Tongue (tissue), 1 donor: ENCODE measurements at regions not wholly inside any gene's neighbourhood (a gene's known extent, or its start where the extent isn't known, plus 50 kb on each side); places are given as distances from the start of the nearest gene placed in this dataset.
A peak's percentile ranks its signal among the peaks of the same experiment; 100 is the strongest.

Experiments
- DNase-seq: peaks from one replicate; pipeline ENCODE4 v3.0.0-alpha.2; 2015

DNA sequence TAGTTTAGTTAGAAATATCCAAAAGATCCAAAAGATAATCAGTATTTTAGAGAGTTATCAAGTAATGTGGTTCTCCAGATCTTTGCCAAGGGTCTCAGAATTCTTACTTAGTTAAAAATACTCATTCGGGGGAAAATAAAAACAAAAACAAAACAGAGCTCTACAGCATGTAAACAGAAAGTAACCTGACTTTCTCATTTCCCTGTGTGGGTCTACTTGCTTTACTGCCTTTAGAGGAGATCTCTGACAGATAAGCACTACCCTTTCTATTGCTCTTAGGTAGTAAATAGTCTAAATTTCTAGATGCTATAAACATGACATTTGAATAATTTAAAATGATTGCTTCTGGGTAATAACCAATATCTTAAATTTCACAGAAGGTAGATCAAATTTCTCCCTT lies 371.8 kb downstream of the RPL10L start:
- DNase-seq: no peak

DNA sequence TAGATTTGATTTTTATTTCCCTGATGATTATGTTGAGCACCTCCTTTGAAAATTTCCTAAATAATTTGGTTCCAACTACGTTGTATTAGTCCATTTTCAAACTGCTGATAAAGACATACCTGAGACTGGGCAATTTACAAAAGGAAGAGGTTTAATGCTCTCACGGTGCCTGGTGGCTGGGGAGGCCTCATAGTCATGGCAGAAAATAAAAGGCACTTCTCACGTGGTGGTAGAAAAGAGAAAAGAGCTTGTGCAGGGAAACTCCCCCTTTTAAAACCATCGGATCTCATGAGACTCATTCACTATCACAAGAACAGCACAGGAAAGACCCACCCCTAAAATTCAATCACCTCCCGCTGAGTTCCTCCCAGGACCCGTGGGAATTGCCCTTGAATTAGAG lies 372.3 kb downstream of the RPL10L start:
- DNase-seq: no peak

DNA sequence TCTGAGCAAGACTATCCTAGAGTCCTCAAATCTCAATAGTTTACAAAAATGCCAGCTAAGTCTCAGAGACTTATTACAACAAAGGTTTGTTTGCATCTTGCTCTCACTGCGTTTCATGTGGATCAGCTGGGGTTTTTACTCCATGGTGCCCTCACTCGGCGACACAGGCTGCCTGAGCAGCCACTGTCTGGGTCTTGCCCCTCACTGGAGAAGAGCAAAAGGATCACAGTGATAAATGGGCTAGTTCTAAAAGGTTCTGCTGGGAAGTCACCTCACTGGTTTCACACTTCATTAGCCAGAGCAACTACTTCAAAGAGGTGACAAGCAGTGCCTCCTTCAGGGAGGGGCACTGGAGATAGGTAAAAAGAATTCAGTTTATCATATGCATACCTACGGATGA lies 392.0 kb downstream of the RPL10L start:
- no peak for DNase-seq

DNA sequence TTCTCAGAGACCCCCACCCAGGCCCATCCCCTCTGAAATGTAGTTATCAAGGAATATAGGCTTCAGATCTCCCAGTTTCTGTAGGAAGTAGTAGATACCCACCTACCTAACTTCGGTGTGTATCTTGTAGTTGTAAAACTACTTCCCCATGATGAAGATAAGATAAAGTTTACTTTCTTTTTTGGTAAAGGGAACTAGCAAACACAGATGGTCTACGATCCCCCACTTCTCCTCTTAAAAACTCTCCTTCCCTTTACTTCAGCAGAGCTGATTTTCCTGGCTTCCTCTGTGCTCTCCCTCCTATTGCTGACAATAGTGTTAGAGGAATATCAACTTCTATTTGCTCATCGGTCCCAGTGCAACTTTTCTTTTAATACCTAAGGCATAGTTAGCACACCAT lies 395.2 kb downstream of the RPL10L start:
- DNase-seq: no peak

DNA sequence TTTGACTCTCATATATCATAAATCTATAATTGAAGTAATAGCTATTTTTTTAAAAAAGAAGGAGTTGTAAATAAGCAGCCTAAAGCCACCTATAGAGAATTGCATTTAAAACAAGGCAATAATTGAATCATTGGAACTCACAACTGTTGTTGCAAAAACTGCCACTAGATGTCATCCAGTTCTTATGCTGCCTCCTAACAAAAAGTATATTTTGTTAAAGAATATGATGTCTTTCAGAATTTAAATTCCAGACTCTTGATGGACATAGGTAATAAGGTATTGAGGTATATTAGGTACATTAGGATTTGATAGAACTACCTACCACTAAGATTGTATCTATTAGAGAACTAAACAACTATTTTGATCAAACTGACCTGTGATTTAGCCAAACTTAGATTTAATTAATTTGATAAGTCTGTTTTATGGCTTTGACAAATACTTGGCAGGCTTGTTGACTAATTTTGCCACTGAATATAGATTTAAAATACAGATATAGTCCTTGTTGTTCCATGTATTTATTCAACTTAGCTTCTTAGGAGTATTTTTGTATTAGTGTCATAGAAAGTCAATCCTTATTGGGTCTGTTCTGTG lies 401.4 kb downstream of the RPL10L start:
- DNase-seq: peak; percentile 52

DNA sequence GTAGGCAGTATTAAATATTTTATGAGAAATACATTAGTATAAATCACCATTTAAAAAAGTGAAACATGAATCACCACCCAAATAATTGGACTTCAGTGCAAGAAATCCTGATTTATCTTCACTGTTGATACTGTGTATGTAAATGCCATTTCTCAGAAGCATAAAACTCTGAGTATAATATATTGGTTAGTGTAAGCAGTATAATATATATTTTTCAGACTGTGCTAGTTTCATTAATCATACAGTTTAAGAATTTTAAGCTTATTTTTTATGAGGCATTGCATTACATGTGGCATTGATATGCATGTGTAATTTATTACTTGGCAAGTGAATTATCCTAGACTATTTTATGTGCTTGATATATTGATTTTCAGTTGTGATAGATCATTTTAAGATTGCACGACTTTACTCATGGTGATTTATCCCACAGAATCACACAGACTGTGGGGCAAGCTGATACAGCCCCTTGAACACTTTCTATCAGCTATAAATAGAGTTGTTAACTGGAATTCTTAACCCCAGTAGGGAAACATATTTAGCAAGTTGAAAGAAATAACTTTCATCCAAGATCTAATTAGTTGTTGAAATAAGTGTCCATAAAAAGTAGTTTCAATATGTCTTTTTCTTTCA lies 403.5 kb downstream of the RPL10L start:
- no peak for DNase-seq

DNA sequence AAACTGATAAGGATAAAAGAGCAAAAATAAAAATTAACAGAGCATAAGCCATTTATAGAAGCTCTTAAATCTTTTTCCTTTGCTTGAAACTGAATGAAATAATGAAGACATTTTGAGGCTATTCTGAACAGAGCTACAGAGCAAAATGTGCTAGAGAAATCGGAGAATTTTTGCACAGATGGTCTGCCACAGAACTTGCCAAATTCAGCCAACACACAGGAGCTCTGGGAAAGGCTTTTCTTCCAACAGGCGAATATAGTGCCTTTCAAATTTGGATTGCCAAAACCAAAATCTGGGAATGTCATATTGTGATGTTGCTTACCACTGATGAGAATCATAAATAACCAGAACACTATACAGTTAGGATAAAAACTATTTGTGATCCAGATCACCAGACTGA lies 406.3 kb downstream of the RPL10L start:
- DNase-seq: no peak

DNA sequence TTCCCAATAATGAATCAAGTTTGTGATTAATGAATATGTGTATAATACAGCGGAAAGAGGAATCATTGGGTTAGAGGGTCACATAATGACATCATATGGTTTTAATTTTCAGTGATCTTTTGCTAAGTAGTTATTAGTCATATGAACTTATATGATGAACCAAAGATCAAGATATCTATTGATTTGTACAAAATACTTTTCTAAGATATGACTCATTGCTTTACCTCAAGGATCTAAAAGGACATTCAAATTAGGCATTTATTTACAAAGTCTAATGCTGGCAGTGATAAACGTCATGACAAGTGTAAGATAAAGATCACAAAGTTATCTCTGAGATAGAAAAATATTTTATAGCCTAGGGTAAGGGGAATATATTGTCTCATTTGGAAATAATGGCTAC lies 417.8 kb downstream of the RPL10L start:
- DNase-seq: no peak

DNA sequence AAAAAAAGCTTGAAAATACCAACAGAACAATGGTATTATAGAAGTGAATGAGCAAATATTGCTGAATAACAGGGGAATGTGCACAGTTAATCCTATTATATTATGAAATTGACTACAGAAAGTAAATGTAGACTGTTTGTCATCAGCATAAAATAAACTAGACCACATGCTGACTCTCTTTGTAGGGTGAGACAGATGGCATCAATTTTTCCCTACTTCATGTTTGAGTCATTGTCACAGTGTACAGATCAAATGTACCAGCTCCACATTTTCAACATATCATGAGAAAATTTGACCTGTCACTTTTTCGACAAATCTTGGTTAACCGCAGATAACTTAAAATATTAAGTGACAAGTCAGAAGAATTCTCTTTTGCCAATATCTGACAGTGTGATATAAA lies 421.0 kb downstream of the RPL10L start:
- DNase-seq: no peak

DNA sequence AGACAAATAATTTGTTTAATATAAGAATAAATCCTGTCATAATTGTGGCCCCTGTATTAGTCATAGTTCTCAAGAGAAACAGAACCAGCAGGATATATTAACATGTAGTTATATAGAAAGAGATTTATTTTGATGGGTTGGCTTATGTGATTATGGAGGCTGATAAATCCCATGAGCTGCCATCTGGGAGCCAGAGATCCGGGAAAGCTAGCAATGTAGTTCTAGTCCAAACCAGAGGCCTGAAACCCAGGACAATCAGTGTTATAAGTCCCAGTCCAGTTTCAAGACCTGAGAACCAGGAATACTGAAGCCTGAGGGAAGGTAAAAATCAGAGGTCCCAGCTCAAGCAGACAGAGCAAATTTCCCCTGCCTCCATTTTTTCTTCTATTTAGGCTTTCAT lies 435.8 kb downstream of the RPL10L start:
- no peak for DNase-seq

DNA sequence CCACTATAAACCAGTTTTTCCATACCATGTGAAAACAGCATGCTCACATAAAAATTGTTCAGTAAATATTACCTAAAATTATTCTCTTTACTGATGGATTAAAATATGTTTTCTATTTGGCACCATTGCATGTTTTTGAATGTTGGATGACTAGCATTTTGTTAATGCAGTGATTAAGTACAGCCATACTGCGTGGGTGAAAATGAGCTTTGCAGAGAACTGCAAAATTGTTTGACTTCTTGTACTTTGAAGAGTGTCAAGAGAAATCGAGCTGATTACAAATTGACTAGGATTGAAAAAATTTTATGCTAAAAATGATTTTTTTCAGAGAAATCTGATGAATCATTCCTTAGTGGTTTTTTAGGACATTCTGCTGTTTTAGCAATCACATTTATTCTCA lies 452.9 kb downstream of the RPL10L start:
- no peak for DNase-seq

DNA sequence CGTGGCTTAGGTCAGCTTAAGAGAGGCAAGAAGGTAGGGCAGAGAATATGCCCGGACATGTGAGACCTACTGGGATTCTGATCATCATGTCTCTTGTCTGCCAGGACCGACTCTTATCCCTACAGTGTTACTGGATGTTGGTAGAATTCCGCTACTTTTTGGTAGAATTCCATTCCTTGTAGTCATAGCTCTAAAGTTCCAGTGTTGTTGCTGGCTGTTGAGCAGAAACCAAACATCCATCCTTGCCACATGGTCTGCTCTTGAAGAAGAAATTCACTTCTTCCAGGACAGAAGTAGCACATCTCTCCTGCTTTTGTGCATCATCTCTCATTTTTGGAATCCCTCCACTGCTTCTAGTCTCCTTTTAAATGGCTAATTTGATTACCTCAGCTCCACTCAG lies 453.7 kb downstream of the RPL10L start:
- DNase-seq: no peak
